H1 (cell line): ENCODE measurements at regions not wholly inside any gene's neighbourhood (a gene's known extent, or its start where the extent isn't known, plus 50 kb on each side); places are given as distances from the start of the nearest gene placed in this dataset.

Experiments used
- ASH2L ChIP-seq: fragments of 200-600, 300-600 bp; sonication (generic); IDR thresholded peaks from one replicate; pipeline ENCODE4 v1.7.1; 2017; ENCODE audit warnings: low read length
- CBX8 ChIP-seq: fragments of 300-800, 300-1000 bp; sonication (generic); IDR thresholded peaks from 2 replicates; pipeline ENCODE4 v1.7.1; 2016; ENCODE audit warnings: low read depth, low read length, borderline replicate concordance
- CREB1 ChIP-seq: IDR thresholded peaks from 2 replicates; pipeline ENCODE4 v1.6.1; 2012; ENCODE audit warnings: inconsistent platforms
- CTBP2 ChIP-seq: IDR thresholded peaks from 2 replicates; pipeline ENCODE4 v1.7.0; 2011; ENCODE audit warnings: borderline replicate concordance, mild to moderate bottlenecking, moderate library complexity, mixed read lengths, low read length; ENCODE audit not compliant: insufficient read depth, insufficient read length
- EP300 ChIP-seq, 2 experiments: IDR thresholded peaks; 1 replicate in 1 of 2; 2 replicates in 1 of 2; pipeline ENCODE4 v1.6.1; 2011 to 2012; ENCODE audit warnings: low read depth in 2 of 2, low read length in 2 of 2, mild to moderate bottlenecking in 2 of 2, borderline replicate concordance in 1 of 2, inconsistent platforms in 1 of 2, moderate library complexity in 1 of 2
- EZH2 ChIP-seq: fragments of 200-600 bp; sonication (generic); IDR thresholded peaks from 2 replicates; pipeline ENCODE4 v1.7.1; 2012; ENCODE audit warnings: low read depth, mild to moderate bottlenecking, moderate library complexity, low read length, inconsistent platforms; ENCODE audit not compliant: severe bottlenecking
- GABPA ChIP-seq: IDR thresholded peaks from 2 replicates; pipeline ENCODE4 v1.6.1; 2011; ENCODE audit warnings: mild to moderate bottlenecking, low read length, moderate library complexity, borderline replicate concordance; ENCODE audit not compliant: insufficient read depth
- GTF2F1 ChIP-seq: IDR thresholded peaks from 2 replicates; pipeline ENCODE4 v1.6.1; 2012; ENCODE audit warnings: low read depth, low read length, improper control_type of control experiment, borderline replicate concordance
- JUN ChIP-seq: IDR thresholded peaks from 2 replicates; pipeline ENCODE4 v1.6.1; 2011; ENCODE audit warnings: low read depth, mild to moderate bottlenecking, improper control_type of control experiment, low read length
- POLR2AphosphoS5 ChIP-seq: IDR thresholded peaks from 2 replicates; pipeline ENCODE4 v1.6.1; 2011; ENCODE audit warnings: low read depth, low read length
- POU5F1 ChIP-seq: IDR thresholded peaks from 2 replicates; pipeline ENCODE4 v1.6.1; 2011; ENCODE audit warnings: low read depth, mild to moderate bottlenecking, low read length, moderate library complexity
- RFX5 ChIP-seq: IDR thresholded peaks from 2 replicates; pipeline ENCODE4 v1.6.1; 2011; ENCODE audit warnings: low read depth, low read length, improper control_type of control experiment, borderline replicate concordance
- RXRA ChIP-seq: IDR thresholded peaks from 2 replicates; pipeline ENCODE4 v1.6.1; 2011; ENCODE audit warnings: low read depth, mild to moderate bottlenecking, low read length, moderate library complexity; ENCODE audit not compliant: insufficient read depth
- SIN3A ChIP-seq, 2 experiments: IDR thresholded peaks in 1 of 2; conservative IDR thresholded peaks in 1 of 2; 2 replicates each; pipeline ENCODE4 v1.6.1; 2011 to 2012; ENCODE audit warnings: low read length in 2 of 2, improper control_type of control experiment in 1 of 2, low read depth in 1 of 2, mild to moderate bottlenecking in 1 of 2
- SUZ12 ChIP-seq: fragments of 200-600 bp; sonication (generic); IDR thresholded peaks from 2 replicates; pipeline ENCODE4 v1.6.1; 2012; ENCODE audit warnings: mild to moderate bottlenecking, inconsistent platforms, low read length, moderate library complexity, mixed read lengths
- TAF1 ChIP-seq: IDR thresholded peaks from 2 replicates; pipeline ENCODE4 v1.6.1; 2011; ENCODE audit warnings: mild to moderate bottlenecking, low read depth, low read length
- TAF7 ChIP-seq: optimal IDR thresholded peaks from 2 replicates; pipeline ENCODE3; 2011; ENCODE audit warnings: low read depth, mild to moderate bottlenecking, inconsistent platforms, low read length, moderate library complexity, borderline replicate concordance
- TBP ChIP-seq: IDR thresholded peaks from 2 replicates; pipeline ENCODE4 v1.6.1; 2011; ENCODE audit warnings: low read depth, low read length, improper control_type of control experiment
- YY1 ChIP-seq: IDR thresholded peaks from 2 replicates; pipeline ENCODE4 v1.6.1; 2011; ENCODE audit warnings: low read depth, mild to moderate bottlenecking, low read length

DNA sequence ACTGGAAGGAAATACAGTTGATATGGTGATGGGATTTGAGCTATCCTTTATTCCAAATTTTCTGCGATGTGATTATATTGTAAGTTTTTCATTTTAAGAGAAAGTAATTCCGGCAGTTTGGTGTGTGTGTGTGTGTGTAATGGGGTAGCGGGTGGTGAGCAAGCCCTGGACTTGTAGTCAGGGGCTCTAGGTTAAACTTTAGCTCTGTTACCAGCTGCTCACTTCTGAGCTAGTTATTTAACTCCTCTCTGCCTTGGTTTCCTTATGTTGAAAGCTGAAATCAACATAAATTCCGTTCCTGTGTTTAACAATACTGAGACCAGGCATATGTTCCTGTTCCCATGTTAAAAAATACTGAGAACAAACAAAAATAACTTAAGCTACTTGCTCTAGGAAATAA, 174.1 kb upstream of the CASK start (continued):
- TF ChIP-seq CREB1 (no peak), JUN (no peak), EZH2 (no peak), EP300 (IDR thresholded peaks at IDR 0.05; ENCODE audit: borderline replicate concordance in 1 of 2, low read depth in 2 of 2, low read length in 2 of 2) (no peak), TBP (no peak), YY1 (no peak), CBX8 (no peak), POLR2AphosphoS5 (no peak), ASH2L (no peak), TAF1 (no peak), RXRA (no peak), POU5F1 (no peak), GABPA (no peak), SIN3A (conservative IDR thresholded peaks at IDR 0.05 in 1 of 2, IDR thresholded peaks at IDR 0.05 in 1 of 2; ENCODE audit: low read depth in 1 of 2, low read length in 2 of 2) (no peak), CTBP2 (no peak), RFX5 (no peak), GTF2F1 (no peak), SUZ12 (no peak), TAF7 (no peak)
